HepG2 (cell line): ENCODE measurements at regions not wholly inside any gene's neighbourhood (a gene's known extent, or its start where the extent isn't known, plus 50 kb on each side); places are given as distances from the start of the nearest gene placed in this dataset.

Experiments
- ATAC-seq: fragments of 200-7000 bp; cut with Tn5 transposase; 3 replicates; pipeline ENCODE4 v1.9.1; 2020; ENCODE audit warnings: mild to moderate bottlenecking, moderate library complexity
- BruUV-seq: library from RNA; stranded (reverse); fragments of 400-500 nt; replicated peaks from 2 replicates; lab custom pipeline; 2021; lab: Mats Ljungman, UMichigan
- CTCF ChIA-PET: fragments of 300-600 bp; formaldehyde crosslinking; extraction: SDS; loops from one replicate; lab custom pipeline; 2021; ENCODE audit warnings: low total read pairs, inconsistent platforms, low intra/inter-chr PET ratio; lab: Yijun Ruan, JAX
- POLR2A ChIA-PET: fragments of 350-600 bp; sonication (Branson Sonifier 250); formaldehyde crosslinking; loops from one replicate; lab custom pipeline; 2020; ENCODE audit warnings: antibody characterized with exemption, inconsistent platforms; lab: Yijun Ruan, JAX
- DNase-seq: peaks from one replicate; pipeline ENCODE4 v3.0.0-alpha.2; 2015; ENCODE audit warnings: low spot score
- FAIRE-seq: peaks from 3 replicates; lab custom pipeline; 2011; peaks lifted over from hg19 to GRCh38; lab: Jason Lieb, UNC
- H2AFZ ChIP-seq: one replicate; pipeline ENCODE4 v1.6.1; 2011; ENCODE audit warnings: low read length, inconsistent platforms
- H3K27ac ChIP-seq: fragments of 300-600 bp; 3 replicates; pipeline ENCODE4 v1.8.0; 2011; ENCODE audit warnings: mixed run types, mild to moderate bottlenecking, mixed read lengths, low read length, inconsistent platforms; ENCODE audit not compliant: insufficient read depth; ENCODE audit errors: extremely low read length
- H3K27me3 ChIP-seq, 2 experiments: fragments of 200-600 bp in 1 of 2; 2 replicates in 1 of 2; 3 replicates in 1 of 2; pipeline versions ENCODE4 v1.6.0 to v1.8.0; 2011; ENCODE audit warnings: low read length in 2 of 2, mild to moderate bottlenecking in 2 of 2, moderate library complexity in 2 of 2, inconsistent platforms in 1 of 2; ENCODE audit not compliant: insufficient read depth in 2 of 2, control insufficient read depth in 1 of 2
- H3K36me3 ChIP-seq, 2 experiments: fragments of 200-600 bp in 1 of 2; replicated peaks in 1 of 2; 2 replicates in 1 of 2; 3 replicates in 1 of 2; pipeline versions ENCODE4 v1.5.1 to v1.8.0; 2011; ENCODE audit warnings: low read length in 2 of 2, inconsistent platforms in 1 of 2; ENCODE audit not compliant: insufficient read depth in 2 of 2, control insufficient read depth in 1 of 2
- H3K4me1 ChIP-seq: 2 replicates; pipeline ENCODE4 v1.5.1; 2012; ENCODE audit warnings: low read length, inconsistent platforms; ENCODE audit not compliant: insufficient read depth
- H3K4me2 ChIP-seq: 2 replicates; pipeline ENCODE4 v1.6.0; 2011; ENCODE audit warnings: low read depth, low read length, inconsistent platforms
- H3K4me3 ChIP-seq, 3 experiments: fragments of 200-600 bp in 1 of 3; sonication (generic), shearing (Covaris generic) in 1 of 3; replicated peaks in 1 of 3; 2 replicates each; pipeline ENCODE4 v1.5.1; 2011 to 2016; ENCODE audit warnings: low read length in 3 of 3, inconsistent platforms in 2 of 3, low read depth in 2 of 3, mild to moderate bottlenecking in 2 of 3, control low read depth in 1 of 3, mixed read lengths in 1 of 3; ENCODE audit not compliant: insufficient read depth in 1 of 3
- H3K79me2 ChIP-seq: one replicate; pipeline ENCODE4 v1.6.1; 2011; ENCODE audit warnings: low read length, inconsistent platforms; ENCODE audit not compliant: insufficient read depth
- H3K9ac ChIP-seq: 2 replicates; pipeline ENCODE4 v1.6.0; 2011; ENCODE audit warnings: mild to moderate bottlenecking, low read depth, low read length, inconsistent platforms; ENCODE audit not compliant: insufficient read depth
- H3K9me3 ChIP-seq: 2 replicates; pipeline ENCODE4 v1.5.1; 2012; ENCODE audit warnings: mild to moderate bottlenecking, low read length
- H4K20me1 ChIP-seq: 2 replicates; pipeline ENCODE4 v1.6.0; 2011; ENCODE audit warnings: inconsistent platforms, mild to moderate bottlenecking, low read length, moderate library complexity; ENCODE audit not compliant: insufficient read depth
- CREB3 ChIP-seq: sonication (generic); formaldehyde crosslinking; IDR thresholded peaks from 2 replicates; pipeline ENCODE4 v1.5.0; 2020; ENCODE audit warnings: missing genetic modification reagents
- DBP ChIP-seq: sonication (generic); formaldehyde crosslinking; IDR thresholded peaks from 2 replicates; pipeline ENCODE4 v1.4.0; 2020; ENCODE audit warnings: missing genetic modification reagents; ENCODE audit errors: not compliant biosample characterization
- DNMT3B ChIP-seq: conservative IDR thresholded peaks from 2 replicates; pipeline ENCODE4 v1.6.1; 2016; ENCODE audit warnings: missing biosample characterization, control low read depth
- JARID2 ChIP-seq: sonication (generic); formaldehyde crosslinking; IDR thresholded peaks from 2 replicates; pipeline ENCODE4 v1.8.1; 2023; ENCODE audit warnings: missing genetic modification reagents, inconsistent platforms; ENCODE audit not compliant: insufficient replicate concordance
- MTF2 ChIP-seq: sonication (generic); formaldehyde crosslinking; IDR thresholded peaks from 2 replicates; pipeline ENCODE4 v1.5.0; 2020; ENCODE audit warnings: missing genetic modification reagents, borderline replicate concordance
- NKX3-1 ChIP-seq: sonication (generic); formaldehyde crosslinking; IDR thresholded peaks from 2 replicates; pipeline ENCODE4 v1.5.0; 2020; ENCODE audit warnings: missing genetic modification reagents
- NR2C2 ChIP-seq: sonication (generic); formaldehyde crosslinking; IDR thresholded peaks from 2 replicates; pipeline ENCODE4 v1.4.0; 2020; ENCODE audit warnings: missing genetic modification reagents, mild to moderate bottlenecking, moderate library complexity, borderline replicate concordance
- PAX8 ChIP-seq: sonication (generic); formaldehyde crosslinking; IDR thresholded peaks from 2 replicates; pipeline ENCODE4 v1.8.0; 2022; ENCODE audit warnings: mild to moderate bottlenecking, missing genetic modification reagents, borderline replicate concordance
- SIX4 ChIP-seq: sonication (generic); formaldehyde crosslinking; IDR thresholded peaks from 2 replicates; pipeline ENCODE4 v1.4.0; 2020; ENCODE audit warnings: missing genetic modification reagents
- SNAI1 ChIP-seq: sonication (generic); formaldehyde crosslinking; IDR thresholded peaks from 2 replicates; pipeline ENCODE4 v1.5.0; 2020; ENCODE audit warnings: mild to moderate bottlenecking, missing genetic modification reagents, borderline replicate concordance
- TFDP1 ChIP-seq: IDR thresholded peaks from 2 replicates; pipeline ENCODE4 v1.6.1; 2016; ENCODE audit warnings: missing compliant biosample characterization, missing genetic modification reagents, borderline replicate concordance
- ZBTB10 ChIP-seq: sonication (generic); formaldehyde crosslinking; IDR thresholded peaks from 2 replicates; pipeline ENCODE4 v1.4.0; 2020; ENCODE audit warnings: missing genetic modification reagents, borderline replicate concordance
- ZBTB7B ChIP-seq: sonication (generic); formaldehyde crosslinking; IDR thresholded peaks from 2 replicates; pipeline ENCODE4 v1.4.0; 2020; ENCODE audit warnings: missing genetic modification reagents
- ZMYM4 ChIP-seq: sonication (generic); formaldehyde crosslinking; IDR thresholded peaks from 2 replicates; pipeline ENCODE4 v1.8.1; 2023; ENCODE audit warnings: mild to moderate bottlenecking, missing genetic modification reagents
- ZNF121 ChIP-seq: sonication (generic); formaldehyde crosslinking; IDR thresholded peaks from 2 replicates; pipeline ENCODE4 v1.5.0; 2020; ENCODE audit warnings: mild to moderate bottlenecking, missing genetic modification reagents
- ZNF430 ChIP-seq: sonication (generic); formaldehyde crosslinking; IDR thresholded peaks from 2 replicates; pipeline ENCODE4 v1.9.0; 2021; ENCODE audit warnings: mild to moderate bottlenecking, missing genetic modification reagents
- ZNF570 ChIP-seq: sonication (generic); formaldehyde crosslinking; IDR thresholded peaks from 2 replicates; pipeline ENCODE4 v1.4.0; 2020; ENCODE audit warnings: mild to moderate bottlenecking, missing genetic modification reagents, borderline replicate concordance
- WGBS: methylation state at CpG from one replicate; pipeline ENCODE4 v1.1.6; 2017; ENCODE audit warnings: low lambda C conversion rate; 5-methylcytosine and 5-hydroxymethylcytosine counted together
- in situ Hi-C: cut with HindIII; loops from 2 replicates; pipeline ENCODE4 v1.10.0; 2017; ENCODE audit warnings: low pct_unique_long_range_greater_than_20kb; ENCODE audit not compliant: extremely low pct_ligation_motif_present
- intact Hi-C: fragments of 100-400 bp; cut with micrococcal nuclease; formaldehyde crosslinking; loops from one replicate; pipeline ENCODE4 v1.10.0; 2022; ENCODE audit not compliant: unreplicated experiment

GRCh38 chr3:80275120-80275519 is 507.3 kb upstream of the ROBO1 start (continued):
- TF ChIP-seq ZBTB10 (CRISPR knock-in tag): no peak
- TF ChIP-seq SNAI1: no peak
- TF ChIP-seq, all 625 proteins: peak for 0

GRCh38 chr3:80263260-80263659 is 495.5 kb upstream of the ROBO1 start:
- FAIRE-seq (no peak), DNase-seq (no peak), ATAC-seq (no peak)
- no peak overlapping the region for H3K4me2 ChIP-seq
- no peaks in the 10 kb centered on the region for H3K79me2 ChIP-seq
- ChIA-PET POLR2A (no interaction called here), CTCF (no interaction called here)
- BruUV-seq: no TSS peak
- intact Hi-C loops: no loop called here
- in situ Hi-C loops: no loop called here
- H2AFZ ChIP-seq: no peak overlapping the region
- no peaks in the 10 kb centered on the region for H3K36me3 ChIP-seq
- 0% methylated on average over 3 of the region's 3 CpGs for WGBS
- no peak overlapping the region for H3K27ac ChIP-seq
- H3K4me1 ChIP-seq: no peaks in the 10 kb centered on the region
- H3K9ac ChIP-seq: no peak overlapping the region
- H3K4me3 ChIP-seq: no peak overlapping the region
- no peaks in the 10 kb centered on the region for H3K9me3 ChIP-seq
- H3K27me3 ChIP-seq: no peaks in the 10 kb centered on the region
- no peaks in the 10 kb centered on the region for H4K20me1 ChIP-seq
- TF ChIP-seq CREB3 (CRISPR knock-in tag) (no peak), ZBTB7B (CRISPR knock-in tag) (no peak), NR2C2 (CRISPR knock-in tag) (no peak), ZMYM4 (CRISPR knock-in tag) (no peak), TFDP1 (no peak), NKX3-1 (CRISPR knock-in tag) (no peak), MTF2 (no peak), JARID2 (no peak), ZNF430 (CRISPR knock-in tag) (no peak), DNMT3B (CRISPR knock-in tag) (no peak), ZNF570 (CRISPR knock-in tag) (no peak), ZNF121 (CRISPR knock-in tag) (no peak), DBP (CRISPR knock-in tag) (no peak), SIX4 (no peak), PAX8 (no peak)
